ENCODE measurements at regions not wholly inside any gene's neighbourhood (a gene's known extent, or its start where the extent isn't known, plus 50 kb on each side); places are given as distances from the start of the nearest gene placed in this dataset.

DNA sequence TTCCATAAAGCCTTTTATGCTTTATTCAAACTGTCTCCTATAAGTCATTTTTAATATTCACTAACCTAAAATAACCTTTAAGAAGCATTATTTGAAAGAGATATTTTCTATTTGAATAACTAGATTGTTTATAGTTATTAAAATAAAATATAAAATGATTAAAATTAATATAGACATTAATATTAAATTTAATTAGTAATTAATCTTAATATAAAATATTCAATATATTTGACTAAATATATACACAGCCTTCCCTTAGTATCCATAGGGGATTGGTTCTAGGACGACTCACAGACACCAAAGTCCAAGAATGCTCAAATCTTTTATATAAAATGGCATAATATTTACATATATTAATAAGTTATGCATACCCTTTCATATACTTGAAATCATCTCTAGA lies 1014.1 kb downstream of the TBL1XR1 start:
- TF ChIP-seq, protein P1, sequence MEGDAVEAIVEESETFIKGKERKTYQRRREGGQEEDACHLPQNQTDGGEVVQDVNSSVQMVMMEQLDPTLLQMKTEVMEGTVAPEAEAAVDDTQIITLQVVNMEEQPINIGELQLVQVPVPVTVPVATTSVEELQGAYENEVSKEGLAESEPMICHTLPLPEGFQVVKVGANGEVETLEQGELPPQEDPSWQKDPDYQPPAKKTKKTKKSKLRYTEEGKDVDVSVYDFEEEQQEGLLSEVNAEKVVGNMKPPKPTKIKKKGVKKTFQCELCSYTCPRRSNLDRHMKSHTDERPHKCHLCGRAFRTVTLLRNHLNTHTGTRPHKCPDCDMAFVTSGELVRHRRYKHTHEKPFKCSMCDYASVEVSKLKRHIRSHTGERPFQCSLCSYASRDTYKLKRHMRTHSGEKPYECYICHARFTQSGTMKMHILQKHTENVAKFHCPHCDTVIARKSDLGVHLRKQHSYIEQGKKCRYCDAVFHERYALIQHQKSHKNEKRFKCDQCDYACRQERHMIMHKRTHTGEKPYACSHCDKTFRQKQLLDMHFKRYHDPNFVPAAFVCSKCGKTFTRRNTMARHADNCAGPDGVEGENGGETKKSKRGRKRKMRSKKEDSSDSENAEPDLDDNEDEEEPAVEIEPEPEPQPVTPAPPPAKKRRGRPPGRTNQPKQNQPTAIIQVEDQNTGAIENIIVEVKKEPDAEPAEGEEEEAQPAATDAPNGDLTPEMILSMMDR (IDR thresholded peaks at IDR 0.05), result no peak
- TF ChIP-seq POLR2A (IDR thresholded peaks at IDR 0.05), result no peak
